ENCODE measurements at regions not wholly inside any gene's neighbourhood (a gene's known extent, or its start where the extent isn't known, plus 50 kb on each side); places are given as distances from the start of the nearest gene placed in this dataset.

DNA sequence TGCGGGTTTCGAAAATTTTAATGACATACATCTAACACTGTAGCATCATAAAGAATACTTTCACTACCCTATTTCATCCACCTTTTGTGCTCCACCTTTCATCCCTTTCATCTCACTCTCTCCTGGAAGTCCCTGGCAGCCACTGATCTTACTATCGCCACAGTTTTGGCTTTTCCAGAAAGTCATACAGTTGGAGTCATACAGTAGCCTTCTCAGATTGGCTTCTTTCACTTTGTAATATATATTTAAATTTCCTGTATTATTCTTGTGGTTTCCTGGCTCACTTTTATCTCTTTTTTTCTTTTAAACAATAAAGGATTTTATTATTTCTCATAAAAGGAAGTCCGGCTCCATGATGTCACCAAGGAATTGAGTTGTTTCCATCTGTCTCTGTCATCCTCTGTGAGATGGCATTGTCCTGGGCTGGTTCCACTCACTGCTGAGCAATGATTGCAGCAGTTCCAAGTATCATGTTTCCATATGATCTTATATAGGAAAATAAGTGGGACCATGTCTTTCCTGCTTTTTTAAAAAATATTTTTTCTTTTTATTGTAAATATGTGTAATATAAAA, 626.3 kb downstream of the POM121L12 start:
- 22% methylated on average over 4 of the region's 4 CpGs for WGBS (ENCODE audit: low lambda C conversion rate)
- no TSS peak for BruUV-seq (replicated peaks)
- intact Hi-C loops (cut with micrococcal nuclease; ENCODE audit: unreplicated experiment) (no loop called here), in situ Hi-C loops (cut with HindIII; ENCODE audit: extremely low pct_ligation_motif_present, low pct_unique_long_range_greater_than_20kb) (no loop called here)
- Histone ChIP-seq H3K36me3 (replicated peaks in 1 of 2; ENCODE audit: control insufficient read depth in 1 of 2, insufficient read depth in 2 of 2, low read length in 2 of 2) (no peaks in the 10 kb centered on the region), H3K79me2 (ENCODE audit: insufficient read depth, low read length) (no peaks in the 10 kb centered on the region), H4K20me1 (ENCODE audit: insufficient read depth, low read length) (no peaks in the 10 kb centered on the region), H3K4me3 (replicated peaks in 1 of 3; ENCODE audit: insufficient read depth in 1 of 3, low read depth in 2 of 3, low read length in 3 of 3) (no peak overlapping the region), H3K27me3 (ENCODE audit: control insufficient read depth in 1 of 2, insufficient read depth in 2 of 2, low read length in 2 of 2) (no peaks in the 10 kb centered on the region), H2AFZ (ENCODE audit: low read length) (no peak overlapping the region), H3K4me1 (ENCODE audit: insufficient read depth, low read length) (no peaks in the 10 kb centered on the region), H3K9ac (ENCODE audit: insufficient read depth, low read depth, low read length) (no peak overlapping the region), H3K4me2 (ENCODE audit: low read depth, low read length) (no peak overlapping the region), H3K9me3 (ENCODE audit: low read length) (peaks cover 82% of the 10 kb centered on the region), H3K27ac (ENCODE audit: extremely low read length, insufficient read depth, low read length) (no peak overlapping the region)
- FAIRE-seq (no peak), DNase-seq (ENCODE audit: low spot score) (no peak), ATAC-seq (no peak)
- TF ChIP-seq RARG (CRISPR knock-in tag; IDR thresholded peaks at IDR 0.05; ENCODE audit: low read depth) (no peak), SIN3B (IDR thresholded peaks at IDR 0.05; ENCODE audit: low read length) (no peak), CEBPB (IDR thresholded peaks at IDR 0.05; ENCODE audit: borderline replicate concordance, low read depth, low read length) (no peak), HHEX (CRISPR knock-in tag; IDR thresholded peaks at IDR 0.05) (no peak), ZNF3 (CRISPR knock-in tag; IDR thresholded peaks at IDR 0.05) (no peak), PHF8 (CRISPR knock-in tag; IDR thresholded peaks at IDR 0.05) (no peak)
- TF ChIP-seq, protein P1, sequence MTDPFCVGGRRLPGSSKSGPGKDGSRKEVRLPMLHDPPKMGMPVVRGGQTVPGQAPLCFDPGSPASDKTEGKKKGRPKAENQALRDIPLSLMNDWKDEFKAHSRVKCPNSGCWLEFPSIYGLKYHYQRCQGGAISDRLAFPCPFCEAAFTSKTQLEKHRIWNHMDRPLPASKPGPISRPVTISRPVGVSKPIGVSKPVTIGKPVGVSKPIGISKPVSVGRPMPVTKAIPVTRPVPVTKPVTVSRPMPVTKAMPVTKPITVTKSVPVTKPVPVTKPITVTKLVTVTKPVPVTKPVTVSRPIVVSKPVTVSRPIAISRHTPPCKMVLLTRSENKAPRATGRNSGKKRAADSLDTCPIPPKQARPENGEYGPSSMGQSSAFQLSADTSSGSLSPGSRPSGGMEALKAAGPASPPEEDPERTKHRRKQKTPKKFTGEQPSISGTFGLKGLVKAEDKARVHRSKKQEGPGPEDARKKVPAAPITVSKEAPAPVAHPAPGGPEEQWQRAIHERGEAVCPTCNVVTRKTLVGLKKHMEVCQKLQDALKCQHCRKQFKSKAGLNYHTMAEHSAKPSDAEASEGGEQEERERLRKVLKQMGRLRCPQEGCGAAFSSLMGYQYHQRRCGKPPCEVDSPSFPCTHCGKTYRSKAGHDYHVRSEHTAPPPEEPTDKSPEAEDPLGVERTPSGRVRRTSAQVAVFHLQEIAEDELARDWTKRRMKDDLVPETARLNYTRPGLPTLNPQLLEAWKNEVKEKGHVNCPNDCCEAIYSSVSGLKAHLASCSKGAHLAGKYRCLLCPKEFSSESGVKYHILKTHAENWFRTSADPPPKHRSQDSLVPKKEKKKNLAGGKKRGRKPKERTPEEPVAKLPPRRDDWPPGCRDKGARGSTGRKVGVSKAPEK (CRISPR knock-in tag; IDR thresholded peaks at IDR 0.05; ENCODE audit: borderline replicate concordance): no peak
- TF ChIP-seq, protein P2, sequence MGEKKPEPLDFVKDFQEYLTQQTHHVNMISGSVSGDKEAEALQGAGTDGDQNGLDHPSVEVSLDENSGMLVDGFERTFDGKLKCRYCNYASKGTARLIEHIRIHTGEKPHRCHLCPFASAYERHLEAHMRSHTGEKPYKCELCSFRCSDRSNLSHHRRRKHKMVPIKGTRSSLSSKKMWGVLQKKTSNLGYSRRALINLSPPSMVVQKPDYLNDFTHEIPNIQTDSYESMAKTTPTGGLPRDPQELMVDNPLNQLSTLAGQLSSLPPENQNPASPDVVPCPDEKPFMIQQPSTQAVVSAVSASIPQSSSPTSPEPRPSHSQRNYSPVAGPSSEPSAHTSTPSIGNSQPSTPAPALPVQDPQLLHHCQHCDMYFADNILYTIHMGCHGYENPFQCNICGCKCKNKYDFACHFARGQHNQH (CRISPR knock-in tag; IDR thresholded peaks at IDR 0.05): no peak
- ChIA-PET POLR2A (no interaction called here), CTCF (ENCODE audit: low intra/inter-chr PET ratio, low total read pairs) (no interaction called here)
